Peyer's patch (tissue), 4 donors: ENCODE measurements at regions not wholly inside any gene's neighbourhood (a gene's known extent, or its start where the extent isn't known, plus 50 kb on each side); places are given as distances from the start of the nearest gene placed in this dataset.

Experiments used
- CTCF ChIP-seq, 6 experiments: fragments of 450-650 bp in 4 of 6; fragments of 200-600 bp in 2 of 6; sonication (generic) in 1 of 6; IDR thresholded peaks; one replicate each; pipeline ENCODE4 v1.5.1; 2017 to 2019; ENCODE audit warnings: antibody characterized with exemption in 6 of 6, mild to moderate bottlenecking in 3 of 6, moderate library complexity in 1 of 6
- POLR2A ChIP-seq, 2 donors: fragments of 450-650 bp; IDR thresholded peaks; one replicate each; pipeline ENCODE4 v1.5.1; 2017; ENCODE audit warnings: antibody characterized with exemption in 2 of 2, mild to moderate bottlenecking in 2 of 2, moderate library complexity in 2 of 2

- TF ChIP-seq CTCF (IDR thresholded peaks at IDR 0.05) (no peak), POLR2A (IDR thresholded peaks at IDR 0.05) (no peak)
These were observed 125.7 kb upstream of the THSD7B start for GRCh38 chr2:136639651-136640050.
